GM12891 (cell line): ENCODE measurements at regions not wholly inside any gene's neighbourhood (a gene's known extent, or its start where the extent isn't known, plus 50 kb on each side); places are given as distances from the start of the nearest gene placed in this dataset.

Source experiments
- PAX5 ChIP-seq: IDR thresholded peaks from 2 replicates; pipeline ENCODE4 v1.6.1; 2011; ENCODE audit warnings: low read length, moderate library complexity, mild to moderate bottlenecking; ENCODE audit not compliant: insufficient read depth, severe bottlenecking
- POLR2A ChIP-seq: IDR thresholded peaks from 2 replicates; pipeline ENCODE4 v1.6.1; 2011; ENCODE audit warnings: low read depth, low read length, control low read depth
- POLR2AphosphoS5 ChIP-seq: IDR thresholded peaks from 2 replicates; pipeline ENCODE4 v1.6.1; 2011; ENCODE audit warnings: low read depth, low read length, control low read depth
- POU2F2 ChIP-seq: IDR thresholded peaks from 2 replicates; pipeline ENCODE4 v1.6.1; 2011; ENCODE audit warnings: low read depth, mild to moderate bottlenecking, control low read depth, low read length, moderate library complexity
- SPI1 ChIP-seq: IDR thresholded peaks from 2 replicates; pipeline ENCODE4 v1.6.1; 2011; ENCODE audit warnings: low read depth, low read length, control low read depth
- TAF1 ChIP-seq: IDR thresholded peaks from 2 replicates; pipeline ENCODE4 v1.6.1; 2011; ENCODE audit warnings: low read depth, low read length, control low read depth

- no peak for TF ChIP-seq TAF1
- no peak for TF ChIP-seq POLR2A
- TF ChIP-seq PAX5: no peak
- no peak for TF ChIP-seq POLR2AphosphoS5
- TF ChIP-seq SPI1: no peak
- TF ChIP-seq POU2F2: no peak
Observed at GRCh38 chr10:83986800-83987199, 152.5 kb upstream of the GHITM start.
